Heart left ventricle (tissue), 16 donors: ENCODE measurements at regions not wholly inside any gene's neighbourhood (a gene's known extent, or its start where the extent isn't known, plus 50 kb on each side); places are given as distances from the start of the nearest gene placed in this dataset.

ENCODE experiments used
- ATAC-seq, 4 donors: fragments of 200-7000 bp; cut with Tn5 transposase; one replicate each; pipeline ENCODE4 v1.9.1; 2020 to 2022; ENCODE audit warnings: moderate library complexity in 4 of 4, mild to moderate bottlenecking in 3 of 4, moderate number of reproducible peaks in 1 of 4
- DNase-seq, 5 donors: peaks; one replicate each; pipeline ENCODE4 v3.0.0-alpha.2; 2020
- H3K27ac ChIP-seq, 12 donors: fragments of 200-600 bp; sonication (generic) in 4 of 12; one replicate each; pipeline versions ENCODE4 v1.5.0 to v1.8.0; 2016 to 2022; ENCODE audit warnings: mild to moderate bottlenecking in 2 of 12
- H3K27me3 ChIP-seq, 9 donors: fragments of 200-600 bp; sonication (generic) in 2 of 9; one replicate each; pipeline versions ENCODE4 v1.5.1 to v1.8.0; 2016 to 2022; ENCODE audit warnings: mild to moderate bottlenecking in 3 of 9
- H3K36me3 ChIP-seq, 9 donors: fragments of 200-600 bp; sonication (generic) in 2 of 9; one replicate each; pipeline versions ENCODE4 v1.5.0 to v1.8.0; 2018 to 2022; ENCODE audit warnings: mild to moderate bottlenecking in 2 of 9
- H3K4me1 ChIP-seq, 12 donors: fragments of 200-600 bp; sonication (generic) in 4 of 12; one replicate each; pipeline versions ENCODE4 v1.5.0 to v1.8.0; 2016 to 2022; ENCODE audit warnings: mild to moderate bottlenecking in 3 of 12
- H3K4me3 ChIP-seq, 12 donors: fragments of 200-600 bp; sonication (generic) in 4 of 12; one replicate each; pipeline versions ENCODE4 v1.5.0 to v1.8.0; 2017 to 2022; ENCODE audit warnings: mild to moderate bottlenecking in 9 of 12, moderate library complexity in 4 of 12
- H3K9me3 ChIP-seq, 12 donors: fragments of 200-600 bp; sonication (generic) in 4 of 12; one replicate each; pipeline versions ENCODE4 v1.5.0 to v1.8.0; 2016 to 2022; ENCODE audit warnings: mild to moderate bottlenecking in 1 of 12
- CTCF ChIP-seq, 12 donors: fragments of 200-600 bp; sonication (generic) in 4 of 12; IDR thresholded peaks; one replicate each; pipeline versions ENCODE4 v1.5.0 to v1.8.0; 2018 to 2022; ENCODE audit warnings: antibody characterized with exemption in 12 of 12, mild to moderate bottlenecking in 5 of 12
- POLR2A ChIP-seq, 2 donors: fragments of 450-650 bp; IDR thresholded peaks; one replicate each; pipeline ENCODE4 v1.6.1; 2017; ENCODE audit warnings: antibody characterized with exemption in 2 of 2, mild to moderate bottlenecking in 2 of 2, moderate library complexity in 2 of 2
- WGBS, 4 donors: extraction: QIAGEN DNeasy Blood & Tissue Kit in 2 of 4; methylation state at CpG; one replicate each; pipeline versions ENCODE4 v1.1.5 to v1.1.7; 2013 to 2018; 5-methylcytosine and 5-hydroxymethylcytosine counted together
- intact Hi-C, 10 donors: fragments of 100-400 bp; cut with DNase I; formaldehyde crosslinking; loops; one replicate each; pipeline versions ENCODE4 v1.11.1 to v1.14.2; 2022
- donor health status: ischemic (EF 13 %, LVEDD 7.1; RV severe dilation, severe dysfunction).
- donor health status: healthy with polysubstance abuse.
- donor health status: DM: no; HTN: yes; CAD: no.
- donor health status: DM: no; HTN: no; CAD: no.
- donor health status: ischemic (EF 25% LVEDD 6.9; RV normal size, moderate dysfunction).
- donor health status: ischemic (EF 25% LVEDD 5.7; RV mildly dilated, moderate dysfunction).
- donor health status: healthy.
- donor health status: DM: yes; HTN: yes; CAD: no.
- donor health status: ischemic (EF 35%, LVEDD 5.7; RV mildly dilated, moderate dysfunction).
- donor health status: nonischemic (EF 11% LVEDD 7.7; RV severe dilation, severe dysfunction).
- donor health status: DM: yes; HTN: yes; CAD: no.
- donor health status: PGD.
- donor health status: ischemic (EF 29% LVEDD 5.4; RV normal size, mild dysfunction).
- donor health status: nonischemic (EF 23%, LVEDD 6.1; RV moderate dilation, normal function).

- H3K4me1 ChIP-seq = no peaks in the 10 kb centered on the region
- intact Hi-C loops = no loop called here
- ATAC-seq (no peak), DNase-seq (no peak)
- peaks cover 0 to 5% (median 0%) of the 10 kb centered on the region in 9 donors for H3K27me3 ChIP-seq
- TF ChIP-seq POLR2A (IDR thresholded peaks at IDR 0.05) (no peak), CTCF (IDR thresholded peaks at IDR 0.05) (no peak)
- H3K27ac ChIP-seq = no peak overlapping the region
- 57 to 79% (median 74%) methylated on average over 4 of the region's 4 CpGs for WGBS, 4 donors
- no peaks in the 10 kb centered on the region for H3K36me3 ChIP-seq
- H3K9me3 ChIP-seq = peaks cover 0 to 10% (median 0%) of the 10 kb centered on the region in 12 donors
- H3K4me3 ChIP-seq = no peak overlapping the region
Observed at GRCh38 chr12:115079760-115080159, 395.8 kb upstream of the TBX3 start.

GRCh38 chr12:115078990-115079389 lies 395.0 kb upstream of the TBX3 start:
- DNase-seq = no peak
- no peak overlapping the region for H3K4me3 ChIP-seq
- no peak overlapping the region for H3K27ac ChIP-seq
- H3K27me3 ChIP-seq = peaks cover 0 to 5% (median 0%) of the 10 kb centered on the region in 9 donors
- no peak for ATAC-seq
- H3K36me3 ChIP-seq = no peaks in the 10 kb centered on the region
- TF ChIP-seq CTCF (IDR thresholded peaks at IDR 0.05) (no peak), POLR2A (IDR thresholded peaks at IDR 0.05) (no peak)
- peaks cover 0 to 10% (median 0%) of the 10 kb centered on the region in 12 donors for H3K9me3 ChIP-seq
- intact Hi-C loops = no loop called here
- H3K4me1 ChIP-seq = no peaks in the 10 kb centered on the region
- 44 to 79% (median 70%) methylated on average over 4 to 6 of the region's 6 CpGs for WGBS, 4 donors

GRCh38 chr12:115078334-115078733 lies 394.4 kb upstream of the TBX3 start:
- peaks cover 0 to 10% (median 0%) of the 10 kb centered on the region in 12 donors for H3K9me3 ChIP-seq
- H3K4me1 ChIP-seq = no peaks in the 10 kb centered on the region
- no peaks in the 10 kb centered on the region for H3K36me3 ChIP-seq
- WGBS, 4 donors = 91 to 94% (median 93%) methylated on average over 4 of the region's 4 CpGs
- TF ChIP-seq POLR2A (IDR thresholded peaks at IDR 0.05) (no peak), CTCF (IDR thresholded peaks at IDR 0.05) (no peak)
- H3K27ac ChIP-seq = no peak overlapping the region
- DNase-seq (no peak), ATAC-seq (no peak)
- peaks cover 0 to 4% (median 0%) of the 10 kb centered on the region in 9 donors for H3K27me3 ChIP-seq
- H3K4me3 ChIP-seq = no peak overlapping the region
- intact Hi-C loops = no loop called here

- intact Hi-C loops = no loop called here
- Histone ChIP-seq H3K27ac (no peak overlapping the region), H3K4me3 (no peak overlapping the region), H3K9me3 (peaks cover 0 to 10% (median 0%) of the 10 kb centered on the region in 12 donors), H3K4me1 (no peaks in the 10 kb centered on the region), H3K36me3 (no peaks in the 10 kb centered on the region), H3K27me3 (peaks cover 0 to 6% (median 0%) of the 10 kb centered on the region in 9 donors)
- ATAC-seq (no peak), DNase-seq (no peak)
- WGBS, 4 donors = 73 to 78% (median 74%) methylated on average over 3 of the region's 3 CpGs
- no peak for TF ChIP-seq POLR2A (IDR thresholded peaks at IDR 0.05)
Observed at GRCh38 chr12:115075552-115076170, 391.7 kb upstream of the TBX3 start.

GRCh38 chr12:115074617-115075016 lies 390.6 kb upstream of the TBX3 start:
- Histone ChIP-seq H3K27me3 (peaks cover 0 to 6% (median 0%) of the 10 kb centered on the region in 9 donors), H3K36me3 (no peaks in the 10 kb centered on the region), H3K4me1 (no peaks in the 10 kb centered on the region), H3K4me3 (no peak overlapping the region), H3K9me3 (peaks cover 0 to 10% (median 0%) of the 10 kb centered on the region in 12 donors), H3K27ac (no peak overlapping the region)
- TF ChIP-seq CTCF (IDR thresholded peaks at IDR 0.05) (no peak), POLR2A (IDR thresholded peaks at IDR 0.05) (no peak)
- ATAC-seq (no peak), DNase-seq (no peak)
- intact Hi-C loops = no loop called here
- 79 to 83% (median 81%) methylated on average over 5 of the region's 5 CpGs for WGBS, 4 donors
